ENCODE measurements at regions not wholly inside any gene's neighbourhood (a gene's known extent, or its start where the extent isn't known, plus 50 kb on each side); places are given as distances from the start of the nearest gene placed in this dataset.

DNA sequence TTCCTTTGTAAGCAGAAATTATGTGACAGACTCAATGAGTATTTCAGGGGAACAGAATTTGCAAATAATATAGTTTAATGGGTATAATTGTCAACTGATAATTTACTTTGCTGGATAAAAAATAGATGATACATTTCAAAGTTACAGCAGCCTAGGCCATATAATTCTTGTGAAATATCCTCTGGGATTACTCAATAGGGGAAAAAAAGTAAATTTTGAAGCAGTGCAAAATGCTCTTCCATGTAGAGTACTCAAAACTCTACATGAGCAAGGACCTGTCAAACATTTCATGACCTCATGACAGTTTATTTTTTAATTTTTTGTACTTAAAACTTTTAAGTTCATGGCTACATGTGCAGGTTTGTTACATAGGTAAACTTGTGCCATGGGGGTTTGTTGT, 163.3 kb downstream of the DACT1 start:
- TF ChIP-seq POLR2A (IDR thresholded peaks at IDR 0.05): no peak
- TF ChIP-seq, protein P1, sequence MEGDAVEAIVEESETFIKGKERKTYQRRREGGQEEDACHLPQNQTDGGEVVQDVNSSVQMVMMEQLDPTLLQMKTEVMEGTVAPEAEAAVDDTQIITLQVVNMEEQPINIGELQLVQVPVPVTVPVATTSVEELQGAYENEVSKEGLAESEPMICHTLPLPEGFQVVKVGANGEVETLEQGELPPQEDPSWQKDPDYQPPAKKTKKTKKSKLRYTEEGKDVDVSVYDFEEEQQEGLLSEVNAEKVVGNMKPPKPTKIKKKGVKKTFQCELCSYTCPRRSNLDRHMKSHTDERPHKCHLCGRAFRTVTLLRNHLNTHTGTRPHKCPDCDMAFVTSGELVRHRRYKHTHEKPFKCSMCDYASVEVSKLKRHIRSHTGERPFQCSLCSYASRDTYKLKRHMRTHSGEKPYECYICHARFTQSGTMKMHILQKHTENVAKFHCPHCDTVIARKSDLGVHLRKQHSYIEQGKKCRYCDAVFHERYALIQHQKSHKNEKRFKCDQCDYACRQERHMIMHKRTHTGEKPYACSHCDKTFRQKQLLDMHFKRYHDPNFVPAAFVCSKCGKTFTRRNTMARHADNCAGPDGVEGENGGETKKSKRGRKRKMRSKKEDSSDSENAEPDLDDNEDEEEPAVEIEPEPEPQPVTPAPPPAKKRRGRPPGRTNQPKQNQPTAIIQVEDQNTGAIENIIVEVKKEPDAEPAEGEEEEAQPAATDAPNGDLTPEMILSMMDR (IDR thresholded peaks at IDR 0.05): no peak
- no peak for DNase-seq
- no peaks in the 10 kb centered on the region for H3K9me3 ChIP-seq
- no peak overlapping the region for H3K27ac ChIP-seq
- no peak overlapping the region for H3K4me3 ChIP-seq
- no peaks in the 10 kb centered on the region for H3K4me1 ChIP-seq
- intact Hi-C loops (cut with DNase I): no loop called here
- no peaks in the 10 kb centered on the region for H3K36me3 ChIP-seq
- no peaks in the 10 kb centered on the region for H3K27me3 ChIP-seq

DNA sequence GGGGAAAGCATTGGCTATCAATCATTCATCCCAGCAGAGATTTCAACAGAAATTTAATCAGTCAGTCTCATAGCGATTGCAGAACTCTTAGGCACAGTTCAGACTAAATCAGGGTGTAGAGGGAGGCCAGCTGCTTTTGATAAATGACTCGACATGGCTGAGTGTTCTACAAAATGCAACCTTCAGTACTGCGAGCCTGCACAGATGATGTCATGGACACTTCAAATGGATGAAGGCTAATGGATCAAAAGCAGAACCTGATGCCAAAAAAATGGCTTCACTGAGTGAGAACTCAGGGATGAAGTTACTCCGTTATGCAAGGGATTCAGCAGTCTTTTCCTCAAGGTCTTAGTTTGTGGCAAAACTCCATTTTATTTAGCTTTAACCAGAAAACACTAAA, 167.3 kb downstream of the DACT1 start:
- Histone ChIP-seq H3K4me3 (no peak overlapping the region), H3K27me3 (no peaks in the 10 kb centered on the region), H3K27ac (no peak overlapping the region), H3K4me1 (peaks cover 0 to 17% (median 0%) of the 10 kb centered on the region in 3 donors), H3K9me3 (no peaks in the 10 kb centered on the region), H3K36me3 (no peaks in the 10 kb centered on the region)
- intact Hi-C loops (cut with DNase I): no loop called here
- TF ChIP-seq POLR2A (IDR thresholded peaks at IDR 0.05): no peak
- TF ChIP-seq, protein P1 (IDR thresholded peaks at IDR 0.05): no peak
- 50 to 70% methylated on average over 4 of the region's 4 CpGs for WGBS, 2 donors
- DNase-seq: no peak

DNA sequence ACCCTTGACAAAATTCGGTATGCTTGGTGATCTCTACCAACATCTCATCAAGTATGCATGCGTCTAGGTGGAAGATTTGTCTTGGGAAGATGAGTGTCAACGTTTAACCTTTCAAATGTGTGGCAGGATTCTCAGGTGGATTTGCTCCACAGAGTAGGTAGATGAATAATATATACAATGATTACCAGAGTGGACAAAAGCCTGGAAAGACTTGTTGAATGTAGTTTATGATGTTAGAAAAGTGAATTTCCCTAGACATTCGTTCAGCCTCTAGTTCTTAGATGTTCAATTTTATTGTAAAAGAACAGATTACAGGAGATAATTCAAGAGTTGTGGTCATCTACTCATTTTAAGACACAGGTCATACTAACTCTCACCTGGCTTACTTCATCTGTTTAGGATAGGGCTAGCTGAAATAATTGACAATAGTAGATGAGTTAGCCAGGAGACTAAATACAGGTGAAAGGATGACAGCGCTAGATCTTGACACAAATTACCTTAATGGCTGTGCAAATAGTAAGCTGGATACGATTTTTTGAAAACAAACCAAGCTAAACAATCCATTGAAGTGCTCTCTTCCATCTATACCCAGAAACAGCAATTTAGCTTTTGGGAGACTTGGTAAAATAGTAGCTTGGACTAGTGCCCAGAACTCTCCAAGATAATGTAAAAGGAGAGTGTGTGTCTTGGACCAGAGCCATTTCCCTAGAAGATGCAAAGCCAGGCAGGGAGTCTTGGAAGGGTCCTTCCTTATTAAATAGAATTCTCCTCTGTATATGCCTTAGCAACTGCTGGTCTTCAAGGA, 168.0 kb downstream of the DACT1 start:
- TF ChIP-seq POLR2A (IDR thresholded peaks at IDR 0.05): no peak
- TF ChIP-seq, protein P1 (IDR thresholded peaks at IDR 0.05): no peak
- H3K36me3 ChIP-seq: no peaks in the 10 kb centered on the region
- H3K9me3 ChIP-seq: no peaks in the 10 kb centered on the region
- no peak overlapping the region for H3K27ac ChIP-seq
- intact Hi-C loops (cut with DNase I): no loop called here
- DNase-seq: no peak
- H3K27me3 ChIP-seq: no peaks in the 10 kb centered on the region
- peaks cover 0 to 17% (median 0%) of the 10 kb centered on the region in 3 donors for H3K4me1 ChIP-seq
- H3K4me3 ChIP-seq: no peak overlapping the region
- 42 to 53% methylated on average over 6 of the region's 6 CpGs for WGBS, 2 donors

DNA sequence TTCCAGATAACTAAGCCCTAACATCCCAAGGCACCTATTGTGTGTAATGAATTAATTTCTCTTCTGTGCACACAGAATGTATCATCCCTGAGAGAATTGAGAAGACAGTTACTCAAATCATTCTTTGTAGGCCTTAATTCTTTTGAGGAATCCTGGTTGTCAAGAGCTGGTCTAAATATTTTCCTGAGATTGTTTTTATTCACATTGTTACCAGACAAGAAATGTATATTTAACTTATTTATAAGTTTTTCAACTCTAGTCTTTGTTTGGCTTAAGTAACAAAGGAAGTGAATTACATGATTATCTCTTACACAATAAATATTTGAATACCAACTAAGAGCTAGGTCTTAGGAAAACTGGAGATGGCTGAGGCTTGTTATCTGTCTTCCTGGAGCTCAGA, 169.4 kb downstream of the DACT1 start:
- Histone ChIP-seq H3K9me3 (no peaks in the 10 kb centered on the region), H3K36me3 (no peaks in the 10 kb centered on the region), H3K4me3 (no peak overlapping the region), H3K4me1 (peaks cover 0 to 17% (median 0%) of the 10 kb centered on the region in 3 donors), H3K27me3 (no peaks in the 10 kb centered on the region), H3K27ac (no peak overlapping the region)
- no peak for DNase-seq
- TF ChIP-seq, protein P1 (IDR thresholded peaks at IDR 0.05): no peak
- TF ChIP-seq POLR2A (IDR thresholded peaks at IDR 0.05): no peak
- intact Hi-C loops (cut with DNase I): no loop called here

DNA sequence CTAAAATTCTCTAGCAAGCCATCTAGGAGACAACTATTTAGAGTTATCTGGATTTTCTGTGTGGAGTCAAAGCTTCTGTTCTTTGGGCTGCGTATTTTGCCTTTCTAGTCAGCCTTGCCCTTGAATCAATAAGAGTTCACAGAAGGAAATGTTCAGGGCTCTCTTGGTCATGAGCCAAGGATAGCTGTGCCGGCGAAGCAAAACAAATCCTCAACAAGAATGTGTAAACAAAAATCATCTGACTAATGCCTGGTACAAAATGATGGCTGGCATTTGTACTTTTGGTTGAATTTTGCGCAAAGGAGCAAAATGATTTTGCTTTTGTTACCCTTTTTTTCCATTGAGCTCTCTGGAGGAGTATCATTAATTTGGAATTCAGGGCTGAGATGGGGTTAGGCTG, 171.1 kb downstream of the DACT1 start:
- Histone ChIP-seq H3K4me1 (peaks cover 0 to 17% (median 0%) of the 10 kb centered on the region in 3 donors), H3K9me3 (no peaks in the 10 kb centered on the region), H3K4me3 (no peak overlapping the region), H3K27me3 (no peaks in the 10 kb centered on the region), H3K27ac (peak overlapping the region in 1 of 4 donors; percentile 26), H3K36me3 (no peaks in the 10 kb centered on the region)
- DNase-seq: no peak
- WGBS, 2 donors: 25 to 35% methylated on average over 4 of the region's 4 CpGs
- intact Hi-C loops (cut with DNase I): no loop called here
- TF ChIP-seq POLR2A (IDR thresholded peaks at IDR 0.05): no peak
- TF ChIP-seq, protein P1 (IDR thresholded peaks at IDR 0.05): no peak
